ENCODE measurements at regions not wholly inside any gene's neighbourhood (a gene's known extent, or its start where the extent isn't known, plus 50 kb on each side); places are given as distances from the start of the nearest gene placed in this dataset.

- H2AFZ ChIP-seq (ENCODE audit: low read length), result no peak overlapping the region
- H3K9me2 ChIP-seq (ENCODE audit: low read depth, low read length), result no peaks in the 10 kb centered on the region
- H3K4me3 ChIP-seq (ENCODE audit: low read depth, low read length, poor library complexity, severe bottlenecking), result no peak overlapping the region
- TF ChIP-seq EZH2 (IDR thresholded peaks at IDR 0.05; ENCODE audit: borderline replicate concordance, low read length) (no peak), CTCF (IDR thresholded peaks at IDR 0.05; ENCODE audit: low read length) (no peak)
- no peaks in the 10 kb centered on the region for H3F3A ChIP-seq (ENCODE audit: insufficient read depth, low read length)
- no peaks in the 10 kb centered on the region for H3K27me3 ChIP-seq (ENCODE audit: insufficient read depth, low read length)
- peak overlapping the region; percentile 15; the same call in 1 of the 2 replicates for H3K9ac ChIP-seq (ENCODE audit: low read length)
- H3K4me1 ChIP-seq (ENCODE audit: insufficient read depth, low read length, severe bottlenecking), result peaks cover 53% of the 10 kb centered on the region
- H3K4me2 ChIP-seq (ENCODE audit: low read length), result 0 out of 2 replicates have a peak overlapping the region, but pooled peaks have one; percentile 1
- peak overlapping the region; percentile 89 for H3K27ac ChIP-seq (ENCODE audit: low read depth, low read length, poor library complexity, severe bottlenecking)
- no peaks in the 10 kb centered on the region for H3K79me2 ChIP-seq (ENCODE audit: insufficient read depth, low read length)
- H3K9me3 ChIP-seq (ENCODE audit: low read length), result peaks cover 4% of the 10 kb centered on the region; the same call in 1 of the 2 replicates
- H3K36me3 ChIP-seq (ENCODE audit: insufficient read depth, low read length), result no peaks in the 10 kb centered on the region
- H4K20me1 ChIP-seq (ENCODE audit: insufficient read depth, low read length), result no peaks in the 10 kb centered on the region
These were observed 579.7 kb downstream of the PTPRC start for GRCh38 chr1:199218533-199218932.

- H3K27me3 ChIP-seq (ENCODE audit: insufficient read depth, low read length), result no peaks in the 10 kb centered on the region
- H3K79me2 ChIP-seq (ENCODE audit: insufficient read depth, low read length), result no peaks in the 10 kb centered on the region
- H3F3A ChIP-seq (ENCODE audit: insufficient read depth, low read length), result no peaks in the 10 kb centered on the region
- no peaks in the 10 kb centered on the region for H3K9me2 ChIP-seq (ENCODE audit: low read depth, low read length)
- peaks cover 58% of the 10 kb centered on the region for H3K4me1 ChIP-seq (ENCODE audit: insufficient read depth, low read length, severe bottlenecking)
- no peaks in the 10 kb centered on the region for H3K36me3 ChIP-seq (ENCODE audit: insufficient read depth, low read length)
- peak overlapping the region; percentile 0; the same call in 1 of the 2 replicates for H2AFZ ChIP-seq (ENCODE audit: low read length)
- H4K20me1 ChIP-seq (ENCODE audit: insufficient read depth, low read length), result no peaks in the 10 kb centered on the region
- peak overlapping the region; percentile 12; the same call in 1 of the 2 replicates for H3K4me2 ChIP-seq (ENCODE audit: low read length)
- TF ChIP-seq EZH2 (IDR thresholded peaks at IDR 0.05; ENCODE audit: borderline replicate concordance, low read length), result no peak
- no peak for TF ChIP-seq CTCF (IDR thresholded peaks at IDR 0.05; ENCODE audit: low read length)
- H3K4me3 ChIP-seq (ENCODE audit: low read depth, low read length, poor library complexity, severe bottlenecking), result no peak overlapping the region
- H3K9me3 ChIP-seq (ENCODE audit: low read length), result peaks cover 4% of the 10 kb centered on the region; the same call in 1 of the 2 replicates
- H3K27ac ChIP-seq (ENCODE audit: low read depth, low read length, poor library complexity, severe bottlenecking), result peak overlapping the region; percentile 89
- peak overlapping the region; percentile 17 for H3K9ac ChIP-seq (ENCODE audit: low read length)
These were observed 581.2 kb downstream of the PTPRC start for GRCh38 chr1:199220031-199220430.

- Histone ChIP-seq H3K27ac (ENCODE audit: low read depth, low read length, poor library complexity, severe bottlenecking) (peak overlapping the region; percentile 89), H3K4me2 (ENCODE audit: low read length) (peak overlapping the region; percentile 57), H3K79me2 (ENCODE audit: insufficient read depth, low read length) (no peaks in the 10 kb centered on the region), H3K4me3 (ENCODE audit: low read depth, low read length, poor library complexity, severe bottlenecking) (no peak overlapping the region), H3K36me3 (ENCODE audit: insufficient read depth, low read length) (no peaks in the 10 kb centered on the region), H3F3A (ENCODE audit: insufficient read depth, low read length) (no peaks in the 10 kb centered on the region), H3K9me3 (ENCODE audit: low read length) (peaks cover under 1% of the 10 kb centered on the region; the same call in 1 of the 2 replicates), H3K9me2 (ENCODE audit: low read depth, low read length) (no peaks in the 10 kb centered on the region), H4K20me1 (ENCODE audit: insufficient read depth, low read length) (no peaks in the 10 kb centered on the region), H3K9ac (ENCODE audit: low read length) (peak overlapping the region; percentile 50), H2AFZ (ENCODE audit: low read length) (no peak overlapping the region), H3K4me1 (ENCODE audit: insufficient read depth, low read length, severe bottlenecking) (peaks cover 74% of the 10 kb centered on the region), H3K27me3 (ENCODE audit: insufficient read depth, low read length) (no peaks in the 10 kb centered on the region)
- peak; percentile 67 for TF ChIP-seq CTCF (IDR thresholded peaks at IDR 0.05; ENCODE audit: low read length)
- TF ChIP-seq EZH2 (IDR thresholded peaks at IDR 0.05; ENCODE audit: borderline replicate concordance, low read length), result no peak
These were observed 582.7 kb downstream of the PTPRC start for GRCh38 chr1:199221371-199222150.

Measured in OCI-LY1 (cell line).